ENCODE measurements at regions not wholly inside any gene's neighbourhood (a gene's known extent, or its start where the extent isn't known, plus 50 kb on each side); places are given as distances from the start of the nearest gene placed in this dataset.

- H3K36me3 Mint-ChIP-seq (ENCODE audit: low read depth): no peaks in the 10 kb centered on the region
- TF ChIP-seq, protein P1, sequence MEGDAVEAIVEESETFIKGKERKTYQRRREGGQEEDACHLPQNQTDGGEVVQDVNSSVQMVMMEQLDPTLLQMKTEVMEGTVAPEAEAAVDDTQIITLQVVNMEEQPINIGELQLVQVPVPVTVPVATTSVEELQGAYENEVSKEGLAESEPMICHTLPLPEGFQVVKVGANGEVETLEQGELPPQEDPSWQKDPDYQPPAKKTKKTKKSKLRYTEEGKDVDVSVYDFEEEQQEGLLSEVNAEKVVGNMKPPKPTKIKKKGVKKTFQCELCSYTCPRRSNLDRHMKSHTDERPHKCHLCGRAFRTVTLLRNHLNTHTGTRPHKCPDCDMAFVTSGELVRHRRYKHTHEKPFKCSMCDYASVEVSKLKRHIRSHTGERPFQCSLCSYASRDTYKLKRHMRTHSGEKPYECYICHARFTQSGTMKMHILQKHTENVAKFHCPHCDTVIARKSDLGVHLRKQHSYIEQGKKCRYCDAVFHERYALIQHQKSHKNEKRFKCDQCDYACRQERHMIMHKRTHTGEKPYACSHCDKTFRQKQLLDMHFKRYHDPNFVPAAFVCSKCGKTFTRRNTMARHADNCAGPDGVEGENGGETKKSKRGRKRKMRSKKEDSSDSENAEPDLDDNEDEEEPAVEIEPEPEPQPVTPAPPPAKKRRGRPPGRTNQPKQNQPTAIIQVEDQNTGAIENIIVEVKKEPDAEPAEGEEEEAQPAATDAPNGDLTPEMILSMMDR (IDR thresholded peaks at IDR 0.05): no peak
- H3K9me3 Mint-ChIP-seq: peaks cover 10% of the 10 kb centered on the region
- no peak for ATAC-seq (ENCODE audit: poor library complexity)
- H3K27ac Mint-ChIP-seq: no peak overlapping the region
- ChIA-PET CTCF (no interaction called here), POLR2A (no interaction called here)
- intact Hi-C loops (cut with DNase I, micrococcal nuclease): no loop called here
- DNase-seq: no peak
- Histone ChIP-seq H3K27ac (ENCODE audit: low read depth in 1 of 2, low read length in 2 of 2) (no peak overlapping the region), H3K9me3 (ENCODE audit: control insufficient read depth in 1 of 2, insufficient read depth in 1 of 2, low read length in 2 of 2) (peaks cover 0 to 9% of the 10 kb centered on the region in 2 experiments), H3K4me3 (ENCODE audit: low read length) (no peak overlapping the region), H3K27me3 (ENCODE audit: control insufficient read depth in 1 of 2, insufficient read depth in 2 of 2, low read length in 2 of 2) (no peaks in the 10 kb centered on the region), H3K36me3 (ENCODE audit: insufficient read depth, low read length) (no peaks in the 10 kb centered on the region), H3K4me1 (ENCODE audit: insufficient read depth, low read length) (no peaks in the 10 kb centered on the region)
- no peaks in the 10 kb centered on the region for H3K4me1 Mint-ChIP-seq (ENCODE audit: low read depth)
- H3K27me3 Mint-ChIP-seq: no peaks in the 10 kb centered on the region
- H3K4me3 Mint-ChIP-seq: no peak overlapping the region
Measured at GRCh38 chr7:9778367-9778766, 1195.3 kb upstream of the PHF14 start.

DNA sequence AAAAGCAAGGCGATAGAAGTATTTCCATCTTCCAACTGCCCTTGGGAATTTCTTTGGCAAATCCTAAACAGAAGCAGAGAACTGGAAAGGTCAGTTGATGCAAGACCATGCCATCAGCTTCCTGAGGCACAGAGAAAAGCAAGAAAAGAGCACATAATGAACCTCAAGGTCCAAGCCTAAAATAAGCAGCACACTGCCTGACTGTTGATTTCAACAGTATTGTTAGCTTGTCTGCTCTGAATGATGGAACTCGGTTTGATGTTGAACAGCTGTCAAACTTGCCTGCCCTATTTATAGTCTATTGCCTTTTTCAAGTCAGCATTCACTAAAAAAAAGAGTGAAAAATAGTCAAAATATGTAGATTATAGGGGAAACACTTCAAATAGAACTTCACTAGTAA, 1192.0 kb upstream of the PHF14 start:
- Histone ChIP-seq H3K36me3 (ENCODE audit: insufficient read depth, low read length) (no peaks in the 10 kb centered on the region), H3K9me3 (ENCODE audit: control insufficient read depth in 1 of 2, insufficient read depth in 1 of 2, low read length in 2 of 2) (peaks cover 0 to 7% of the 10 kb centered on the region in 2 experiments), H3K4me3 (ENCODE audit: low read length) (no peak overlapping the region), H3K4me1 (ENCODE audit: insufficient read depth, low read length) (no peaks in the 10 kb centered on the region), H3K27me3 (ENCODE audit: control insufficient read depth in 1 of 2, insufficient read depth in 2 of 2, low read length in 2 of 2) (no peaks in the 10 kb centered on the region), H3K27ac (ENCODE audit: low read depth in 1 of 2, low read length in 2 of 2) (no peak overlapping the region)
- intact Hi-C loops (cut with DNase I, micrococcal nuclease): no loop called here
- Mint-ChIP-seq H3K4me1 (ENCODE audit: low read depth) (no peaks in the 10 kb centered on the region), H3K27ac (no peak overlapping the region), H3K9me3 (peaks cover 9% of the 10 kb centered on the region), H3K36me3 (ENCODE audit: low read depth) (no peaks in the 10 kb centered on the region), H3K27me3 (no peaks in the 10 kb centered on the region), H3K4me3 (no peak overlapping the region)
- POLR2A ChIA-PET: no interaction called here
- CTCF ChIA-PET: no interaction called here
- no peak for ATAC-seq (ENCODE audit: poor library complexity)
- DNase-seq: no peak
- TF ChIP-seq, protein P1 (IDR thresholded peaks at IDR 0.05): no peak

DNA sequence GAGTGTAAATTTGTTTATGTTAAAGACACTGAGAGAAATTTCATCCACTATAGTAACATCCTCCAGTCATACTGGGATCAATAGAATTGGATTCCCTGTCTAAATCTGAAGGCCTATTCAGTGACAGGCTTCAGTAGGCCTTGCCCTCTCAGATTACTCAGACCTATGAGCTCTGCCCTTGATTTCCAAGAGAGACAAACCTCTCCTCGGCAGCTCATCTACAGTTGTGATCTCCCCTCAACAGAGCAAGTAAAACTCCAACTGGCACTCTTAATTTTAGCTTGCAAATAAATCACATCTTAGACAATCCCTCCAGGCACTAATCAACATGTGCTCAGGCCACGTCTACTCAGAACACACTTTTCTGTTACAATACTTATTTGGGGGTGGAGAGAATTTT, 1191.4 kb upstream of the PHF14 start:
- ChIA-PET POLR2A (no interaction called here), CTCF (no interaction called here)
- H3K27ac ChIP-seq (ENCODE audit: low read depth in 1 of 2, low read length in 2 of 2): no peak overlapping the region
- H3K4me1 Mint-ChIP-seq (ENCODE audit: low read depth): no peaks in the 10 kb centered on the region
- no peaks in the 10 kb centered on the region for H3K36me3 Mint-ChIP-seq (ENCODE audit: low read depth)
- no peaks in the 10 kb centered on the region for H3K27me3 Mint-ChIP-seq
- DNase-seq (no peak), ATAC-seq (ENCODE audit: poor library complexity) (no peak)
- intact Hi-C loops (cut with DNase I, micrococcal nuclease): no loop called here
- no peaks in the 10 kb centered on the region for H3K36me3 ChIP-seq (ENCODE audit: insufficient read depth, low read length)
- no peak overlapping the region for H3K4me3 ChIP-seq (ENCODE audit: low read length)
- TF ChIP-seq, protein P1 (IDR thresholded peaks at IDR 0.05): no peak
- H3K4me3 Mint-ChIP-seq: no peak overlapping the region
- H3K4me1 ChIP-seq (ENCODE audit: insufficient read depth, low read length): no peaks in the 10 kb centered on the region
- peaks cover 10% of the 10 kb centered on the region for H3K9me3 Mint-ChIP-seq
- H3K9me3 ChIP-seq (ENCODE audit: control insufficient read depth in 1 of 2, insufficient read depth in 1 of 2, low read length in 2 of 2): peaks cover 0 to 5% of the 10 kb centered on the region in 2 experiments
- H3K27me3 ChIP-seq (ENCODE audit: control insufficient read depth in 1 of 2, insufficient read depth in 2 of 2, low read length in 2 of 2): no peaks in the 10 kb centered on the region
- H3K27ac Mint-ChIP-seq: no peak overlapping the region
